ENCODE measurements at regions not wholly inside any gene's neighbourhood (a gene's known extent, or its start where the extent isn't known, plus 50 kb on each side); places are given as distances from the start of the nearest gene placed in this dataset.

DNA sequence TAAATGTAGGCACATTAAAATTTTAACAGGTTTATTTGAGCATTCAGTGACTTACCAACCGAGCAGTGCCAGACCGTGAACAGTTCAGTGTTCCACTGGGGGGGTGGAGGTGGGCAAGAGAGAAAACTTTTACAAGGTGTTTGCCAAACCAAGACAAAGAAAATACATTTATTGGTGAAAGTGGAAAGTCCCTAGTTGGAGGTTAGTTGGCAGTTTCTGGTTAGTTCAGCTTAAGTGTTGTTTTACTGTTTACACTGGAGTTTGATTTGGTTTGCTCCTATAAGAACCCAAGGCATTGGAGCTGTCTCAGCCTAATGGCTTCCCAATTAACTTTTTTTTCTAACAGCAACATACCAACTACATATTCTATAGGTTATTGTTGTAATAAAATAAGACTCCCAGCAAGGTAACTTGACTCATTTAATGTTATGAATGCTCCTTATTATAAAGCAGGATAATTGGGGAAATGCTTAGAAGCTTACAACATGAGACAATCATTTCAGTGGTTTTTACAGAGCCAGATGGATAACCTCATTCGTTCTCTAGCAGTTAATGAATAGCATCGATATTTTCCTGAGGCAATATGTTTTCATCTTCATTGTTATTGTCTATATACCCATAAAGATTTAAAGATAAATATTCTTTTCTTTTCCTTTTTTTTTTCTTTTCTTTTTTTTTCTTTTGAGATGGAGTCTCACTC is 115.8 kb downstream of the ETNK1 start:
- H3K9ac ChIP-seq (ENCODE audit: low read depth, low read length), result no peak overlapping the region
- no peaks in the 10 kb centered on the region for H3K4me1 ChIP-seq (ENCODE audit: control insufficient read depth, insufficient read depth, low read length)
- no peak overlapping the region for H3K4me3 ChIP-seq (ENCODE audit: low read length)
- no peak overlapping the region for H3K4me2 ChIP-seq (ENCODE audit: low read length)
- H3K36me3 ChIP-seq (ENCODE audit: insufficient read depth, low read length), result no peaks in the 10 kb centered on the region
- H3K9me3 ChIP-seq (replicated peaks; ENCODE audit: low read length), result no peaks in the 10 kb centered on the region
- no peaks in the 10 kb centered on the region for H3K27me3 ChIP-seq (ENCODE audit: control insufficient read depth, insufficient read depth, low read length)

DNA sequence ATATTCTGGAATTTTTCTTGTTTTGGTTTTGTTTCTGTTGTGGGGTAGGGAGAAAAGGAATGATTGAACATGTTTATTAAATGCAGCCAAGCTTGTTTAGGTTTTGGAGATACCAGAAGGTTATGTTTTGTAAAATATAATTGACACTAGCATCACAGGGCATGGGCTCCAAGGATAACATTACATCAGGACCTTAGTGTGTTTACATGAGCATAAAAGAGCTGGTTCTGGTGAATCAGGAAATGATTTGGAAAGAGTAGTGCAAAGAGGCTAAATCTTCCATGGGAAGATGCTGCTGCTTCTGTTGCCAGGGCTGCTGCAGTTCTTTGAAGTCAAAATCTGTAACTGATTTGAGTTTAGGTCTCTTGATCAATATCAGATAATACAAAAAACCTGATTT is 118.7 kb downstream of the ETNK1 start:
- no peak overlapping the region for H3K9ac ChIP-seq (ENCODE audit: low read depth, low read length)
- no peaks in the 10 kb centered on the region for H3K9me3 ChIP-seq (replicated peaks; ENCODE audit: low read length)
- H3K4me3 ChIP-seq (ENCODE audit: low read length), result no peak overlapping the region
- no peak overlapping the region for H3K4me2 ChIP-seq (ENCODE audit: low read length)
- no peaks in the 10 kb centered on the region for H3K27me3 ChIP-seq (ENCODE audit: control insufficient read depth, insufficient read depth, low read length)
- H3K36me3 ChIP-seq (ENCODE audit: insufficient read depth, low read length), result no peaks in the 10 kb centered on the region
- no peaks in the 10 kb centered on the region for H3K4me1 ChIP-seq (ENCODE audit: control insufficient read depth, insufficient read depth, low read length)

DNA sequence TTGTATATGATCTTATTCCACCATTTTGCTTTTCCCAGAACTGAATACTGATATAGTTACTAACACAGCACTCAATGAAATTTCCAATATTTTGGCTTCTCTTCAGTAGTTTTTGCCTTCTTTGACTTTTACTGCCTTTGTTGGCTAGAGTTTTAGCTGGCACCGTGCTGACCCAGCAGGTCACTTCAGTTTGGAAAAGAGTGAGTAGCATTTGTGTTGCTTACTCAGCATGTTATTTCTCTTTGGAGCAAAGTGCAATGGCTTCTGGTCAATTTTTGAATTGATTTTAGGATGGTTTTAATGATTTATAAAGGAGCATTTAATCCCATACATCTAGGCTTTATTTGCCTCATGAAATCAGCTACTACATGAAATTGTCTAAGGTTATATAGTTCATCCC is 119.2 kb downstream of the ETNK1 start:
- Histone ChIP-seq H3K9ac (ENCODE audit: low read depth, low read length) (no peak overlapping the region), H3K4me2 (ENCODE audit: low read length) (no peak overlapping the region), H3K9me3 (replicated peaks; ENCODE audit: low read length) (no peaks in the 10 kb centered on the region), H3K27me3 (ENCODE audit: control insufficient read depth, insufficient read depth, low read length) (no peaks in the 10 kb centered on the region), H3K36me3 (ENCODE audit: insufficient read depth, low read length) (no peaks in the 10 kb centered on the region), H3K4me3 (ENCODE audit: low read length) (no peak overlapping the region), H3K4me1 (ENCODE audit: control insufficient read depth, insufficient read depth, low read length) (no peaks in the 10 kb centered on the region)

DNA sequence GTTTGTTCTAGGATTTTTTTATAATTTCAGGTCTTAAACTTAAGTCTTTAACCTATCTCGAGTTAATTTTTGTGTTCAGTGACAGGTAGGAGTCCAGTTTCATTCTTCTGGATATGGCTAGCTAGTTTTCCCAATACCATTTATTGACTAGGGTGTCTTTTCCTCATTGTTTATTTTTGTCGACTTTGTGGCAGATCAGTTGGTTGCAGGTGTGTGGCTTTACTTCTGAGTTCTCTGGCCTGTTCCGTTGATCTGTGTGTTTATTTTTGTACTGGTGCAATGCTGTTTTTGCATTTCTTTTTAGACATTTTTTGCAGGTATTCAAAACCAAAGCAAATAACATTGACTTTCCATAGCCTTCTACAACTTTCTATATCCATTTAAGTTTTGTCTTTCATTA is 121.7 kb downstream of the ETNK1 start:
- H3K4me3 ChIP-seq (ENCODE audit: low read length), result no peak overlapping the region
- no peaks in the 10 kb centered on the region for H3K36me3 ChIP-seq (ENCODE audit: insufficient read depth, low read length)
- H3K9me3 ChIP-seq (replicated peaks; ENCODE audit: low read length), result no peaks in the 10 kb centered on the region
- H3K27me3 ChIP-seq (ENCODE audit: control insufficient read depth, insufficient read depth, low read length), result no peaks in the 10 kb centered on the region
- no peaks in the 10 kb centered on the region for H3K4me1 ChIP-seq (ENCODE audit: control insufficient read depth, insufficient read depth, low read length)
- H3K4me2 ChIP-seq (ENCODE audit: low read length), result no peak overlapping the region
- H3K9ac ChIP-seq (ENCODE audit: low read depth, low read length), result no peak overlapping the region

DNA sequence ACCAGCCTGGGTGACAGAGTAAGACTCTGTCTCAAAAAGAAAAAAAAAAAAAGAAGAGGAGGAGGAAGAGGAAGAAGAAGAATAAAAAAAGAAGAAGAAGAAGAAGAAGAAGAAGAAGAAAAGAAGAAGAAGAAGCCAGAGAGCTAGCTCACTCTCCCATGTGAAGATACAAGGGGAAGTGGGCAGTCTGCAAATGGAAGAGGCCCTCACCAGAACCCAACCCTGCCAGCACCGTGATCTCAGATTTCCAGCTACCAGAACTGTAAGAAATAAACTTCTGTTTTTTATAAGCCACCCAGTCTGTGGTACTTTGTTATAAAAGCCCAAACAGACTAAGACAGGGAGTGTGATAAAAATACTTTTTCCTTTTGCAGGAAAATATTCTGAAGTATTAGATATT is 130.7 kb downstream of the ETNK1 start:
- no peaks in the 10 kb centered on the region for H3K9me3 ChIP-seq (replicated peaks; ENCODE audit: low read length)
- H3K9ac ChIP-seq (ENCODE audit: low read depth, low read length), result no peak overlapping the region
- H3K36me3 ChIP-seq (ENCODE audit: insufficient read depth, low read length), result no peaks in the 10 kb centered on the region
- H3K4me3 ChIP-seq (ENCODE audit: low read length), result no peak overlapping the region
- H3K4me2 ChIP-seq (ENCODE audit: low read length), result no peak overlapping the region
- no peaks in the 10 kb centered on the region for H3K4me1 ChIP-seq (ENCODE audit: control insufficient read depth, insufficient read depth, low read length)
- no peaks in the 10 kb centered on the region for H3K27me3 ChIP-seq (ENCODE audit: control insufficient read depth, insufficient read depth, low read length)

DNA sequence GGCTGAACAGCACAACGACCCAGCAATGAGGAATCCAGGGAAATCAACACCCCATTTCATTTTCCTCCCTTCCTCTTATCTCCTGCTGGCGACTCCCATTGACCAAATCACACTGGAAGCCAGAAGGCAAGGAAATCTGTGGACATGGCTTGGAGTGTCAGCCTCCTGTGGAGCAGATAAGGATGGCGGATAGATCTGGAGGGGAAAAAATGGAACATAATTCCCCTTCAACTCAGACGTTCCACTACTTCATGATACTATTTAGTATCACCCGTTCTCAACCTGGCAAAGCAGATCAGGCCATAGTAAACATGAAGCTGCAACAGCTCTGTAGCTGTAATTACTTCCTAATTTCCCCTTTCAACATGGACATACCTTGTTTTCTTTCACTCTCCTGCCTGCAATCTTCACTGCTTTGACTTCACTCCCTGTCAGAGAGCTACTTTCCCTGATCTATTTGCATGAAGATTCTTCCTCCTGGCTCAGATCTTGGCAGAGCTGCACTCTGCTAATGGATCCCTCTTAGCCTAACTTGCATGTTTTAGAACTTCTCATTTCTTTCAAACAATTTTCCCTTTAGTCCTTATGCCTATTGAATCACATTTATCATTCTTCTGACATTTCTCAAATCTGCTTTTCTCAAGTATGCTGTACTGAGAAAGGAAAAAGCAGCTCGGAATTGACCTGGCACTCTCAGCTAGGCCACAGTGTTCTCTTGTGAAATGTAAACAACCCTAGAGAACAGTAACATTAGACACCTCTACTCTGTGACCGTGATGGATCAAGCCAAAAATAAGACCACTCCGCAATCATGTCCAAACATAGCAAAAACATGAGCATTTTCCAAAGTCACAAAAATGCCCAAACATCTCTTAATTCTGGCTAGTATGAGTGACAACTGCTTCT is 135.1 kb downstream of the ETNK1 start:
- H3K9ac ChIP-seq (ENCODE audit: low read depth, low read length), result no peak overlapping the region
- H3K4me1 ChIP-seq (ENCODE audit: control insufficient read depth, insufficient read depth, low read length), result no peaks in the 10 kb centered on the region

DNA sequence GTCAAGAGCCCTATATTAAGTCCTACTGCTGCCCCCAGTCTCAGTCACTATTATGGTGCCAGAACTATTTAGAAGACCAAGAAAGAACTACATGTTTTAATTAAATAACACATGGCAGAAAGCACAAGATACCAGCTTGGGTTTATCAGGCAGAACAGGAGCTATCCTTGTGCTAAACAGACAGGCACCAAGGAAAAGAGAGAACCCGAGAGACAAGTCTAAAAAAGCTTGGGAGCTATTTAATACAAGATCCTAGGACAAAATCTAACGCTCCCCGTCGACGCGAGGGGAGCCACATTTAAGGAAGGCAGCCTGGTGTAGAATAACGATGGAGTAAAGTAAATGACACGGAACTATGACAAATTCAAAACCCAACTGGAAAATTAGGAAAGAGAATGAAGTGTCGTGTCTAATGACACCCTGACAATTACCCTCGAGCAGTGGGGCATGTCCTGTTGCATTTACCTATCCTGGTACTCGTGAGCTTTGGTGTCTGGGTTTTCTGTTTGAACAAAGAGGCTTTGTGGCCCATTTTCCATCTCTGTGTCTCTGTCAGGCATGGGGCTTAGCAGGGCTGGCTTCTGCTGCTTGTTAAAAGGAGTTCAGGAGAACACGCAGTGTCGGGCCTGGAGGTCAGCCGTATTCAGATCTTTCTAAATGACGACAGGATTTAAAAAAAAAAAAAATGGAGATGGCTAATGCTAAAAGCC is 140.6 kb downstream of the ETNK1 start:
- no peak overlapping the region for H3K9ac ChIP-seq (ENCODE audit: low read depth, low read length)
- no peaks in the 10 kb centered on the region for H3K36me3 ChIP-seq (ENCODE audit: insufficient read depth, low read length)
- no peaks in the 10 kb centered on the region for H3K4me1 ChIP-seq (ENCODE audit: control insufficient read depth, insufficient read depth, low read length)
- no peaks in the 10 kb centered on the region for H3K9me3 ChIP-seq (replicated peaks; ENCODE audit: low read length)
- no peak overlapping the region for H3K4me3 ChIP-seq (ENCODE audit: low read length)
- no peaks in the 10 kb centered on the region for H3K27me3 ChIP-seq (ENCODE audit: control insufficient read depth, insufficient read depth, low read length)
- no peak overlapping the region for H3K4me2 ChIP-seq (ENCODE audit: low read length)

More for the DNA sequence above, 135.1 kb downstream of the ETNK1 start:
- Histone ChIP-seq H3K4me3 (ENCODE audit: low read length) (no peak overlapping the region), H3K36me3 (ENCODE audit: insufficient read depth, low read length) (no peaks in the 10 kb centered on the region), H3K4me2 (ENCODE audit: low read length) (no peak overlapping the region), H3K27me3 (ENCODE audit: control insufficient read depth, insufficient read depth, low read length) (no peaks in the 10 kb centered on the region), H3K9me3 (replicated peaks; ENCODE audit: low read length) (no peaks in the 10 kb centered on the region)

DNA sequence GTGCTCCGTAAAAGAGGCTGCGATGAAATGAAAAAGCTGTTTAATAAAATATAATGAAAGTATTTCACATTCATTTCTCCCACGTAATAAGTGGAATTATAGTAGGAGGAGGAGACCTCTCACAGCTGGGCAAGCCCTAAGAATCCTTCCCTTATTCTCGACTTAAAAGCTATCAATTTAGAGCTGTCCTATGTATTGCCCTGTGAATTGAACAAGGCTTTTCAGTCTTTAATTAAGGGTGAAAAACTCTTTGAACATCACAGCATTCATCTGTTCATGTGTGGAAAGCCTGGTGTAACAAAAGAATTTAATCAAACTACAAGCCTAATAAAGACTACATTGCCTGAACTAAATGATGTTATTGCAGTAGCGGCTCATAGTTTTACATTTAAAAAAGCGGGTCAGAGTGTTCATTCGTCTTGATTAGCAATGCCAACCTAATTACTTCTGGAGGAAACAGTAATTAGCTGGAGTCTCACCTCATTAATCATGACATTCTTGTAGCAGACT is 142.0 kb downstream of the ETNK1 start:
- Histone ChIP-seq H3K9ac (ENCODE audit: low read depth, low read length) (no peak overlapping the region), H3K36me3 (ENCODE audit: insufficient read depth, low read length) (no peaks in the 10 kb centered on the region), H3K4me2 (ENCODE audit: low read length) (no peak overlapping the region), H3K27me3 (ENCODE audit: control insufficient read depth, insufficient read depth, low read length) (no peaks in the 10 kb centered on the region), H3K9me3 (replicated peaks; ENCODE audit: low read length) (no peaks in the 10 kb centered on the region), H3K4me1 (ENCODE audit: control insufficient read depth, insufficient read depth, low read length) (no peaks in the 10 kb centered on the region), H3K4me3 (ENCODE audit: low read length) (no peak overlapping the region)

DNA sequence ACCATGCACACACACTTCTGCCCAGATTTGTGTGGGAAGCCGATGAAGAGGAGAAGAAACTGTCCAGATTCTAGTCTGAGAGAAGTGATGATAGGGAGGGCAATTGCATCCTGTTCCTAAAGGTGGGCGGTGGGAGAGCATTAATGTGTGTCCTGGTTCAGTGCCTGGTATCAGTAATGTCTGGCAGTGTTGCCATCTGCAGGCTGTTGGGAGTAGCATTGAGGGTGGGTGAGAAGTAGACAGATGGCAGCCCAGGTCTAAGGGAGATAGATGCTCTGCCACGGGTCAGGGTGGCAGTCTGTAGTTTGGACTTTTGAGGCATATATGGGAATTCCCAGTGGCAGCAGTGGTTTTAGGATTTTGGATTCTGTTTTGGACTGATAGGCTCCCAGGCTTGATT is 156.4 kb downstream of the ETNK1 start:
- H3K9me3 ChIP-seq (replicated peaks; ENCODE audit: low read length), result no peaks in the 10 kb centered on the region
- no peak overlapping the region for H3K4me2 ChIP-seq (ENCODE audit: low read length)
- H3K4me1 ChIP-seq (ENCODE audit: control insufficient read depth, insufficient read depth, low read length), result no peaks in the 10 kb centered on the region
- H3K36me3 ChIP-seq (ENCODE audit: insufficient read depth, low read length), result no peaks in the 10 kb centered on the region
- H3K9ac ChIP-seq (ENCODE audit: low read depth, low read length), result no peak overlapping the region
- H3K27me3 ChIP-seq (ENCODE audit: control insufficient read depth, insufficient read depth, low read length), result no peaks in the 10 kb centered on the region
- H3K4me3 ChIP-seq (ENCODE audit: low read length), result no peak overlapping the region

DNA sequence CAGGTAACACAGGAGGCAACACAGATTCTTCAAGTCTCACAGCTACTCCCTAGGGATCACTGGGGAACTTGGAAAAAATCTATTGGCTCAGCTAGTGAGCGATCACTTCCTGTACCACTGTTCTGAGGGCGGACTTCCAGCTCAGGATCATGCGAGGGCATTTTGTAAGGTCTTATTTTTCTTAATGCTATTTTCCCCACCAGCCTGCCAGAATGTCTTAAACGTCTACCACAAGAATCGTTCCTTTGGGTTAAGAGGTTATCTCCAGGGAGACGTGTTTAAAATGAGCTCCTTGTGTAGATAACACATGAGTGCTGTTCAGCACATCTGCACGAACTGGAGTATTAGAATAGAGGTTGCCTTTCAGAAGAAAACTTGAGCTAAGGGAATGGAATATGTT is 162.6 kb downstream of the ETNK1 start:
- H3K4me2 ChIP-seq (ENCODE audit: low read length), result no peak overlapping the region
- no peak overlapping the region for H3K9ac ChIP-seq (ENCODE audit: low read depth, low read length)
- no peaks in the 10 kb centered on the region for H3K36me3 ChIP-seq (ENCODE audit: insufficient read depth, low read length)
- no peaks in the 10 kb centered on the region for H3K9me3 ChIP-seq (replicated peaks; ENCODE audit: low read length)
- no peaks in the 10 kb centered on the region for H3K4me1 ChIP-seq (ENCODE audit: control insufficient read depth, insufficient read depth, low read length)
- H3K4me3 ChIP-seq (ENCODE audit: low read length), result no peak overlapping the region
- no peaks in the 10 kb centered on the region for H3K27me3 ChIP-seq (ENCODE audit: control insufficient read depth, insufficient read depth, low read length)

DNA sequence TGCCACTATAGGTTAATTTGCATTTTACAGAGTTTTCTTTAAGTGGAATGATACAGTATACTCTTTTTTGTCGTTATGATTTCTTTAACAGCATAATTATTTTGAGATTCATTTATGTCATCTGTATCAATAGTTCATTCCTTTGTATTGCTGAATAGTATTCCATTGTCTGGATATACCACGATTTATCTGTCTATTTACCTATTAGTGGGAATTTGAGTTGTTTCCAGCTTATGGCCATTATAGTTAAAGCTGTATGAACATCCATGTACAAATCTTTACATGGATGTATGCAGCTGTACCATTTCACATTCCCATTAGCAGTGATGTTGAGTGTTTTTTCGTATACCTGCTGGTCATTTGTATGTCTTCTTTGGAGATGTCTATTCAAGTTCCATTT is 163.9 kb downstream of the ETNK1 start:
- no peaks in the 10 kb centered on the region for H3K4me1 ChIP-seq (ENCODE audit: control insufficient read depth, insufficient read depth, low read length)
- no peaks in the 10 kb centered on the region for H3K9me3 ChIP-seq (replicated peaks; ENCODE audit: low read length)
- H3K4me3 ChIP-seq (ENCODE audit: low read length), result no peak overlapping the region
- no peak overlapping the region for H3K4me2 ChIP-seq (ENCODE audit: low read length)
- no peaks in the 10 kb centered on the region for H3K36me3 ChIP-seq (ENCODE audit: insufficient read depth, low read length)
- no peak overlapping the region for H3K9ac ChIP-seq (ENCODE audit: low read depth, low read length)
- H3K27me3 ChIP-seq (ENCODE audit: control insufficient read depth, insufficient read depth, low read length), result no peaks in the 10 kb centered on the region
